GM12891 (cell line): ENCODE measurements at regions not wholly inside any gene's neighbourhood (a gene's known extent, or its start where the extent isn't known, plus 50 kb on each side); places are given as distances from the start of the nearest gene placed in this dataset.

Experiments
- DNase-seq: peaks from one replicate; pipeline ENCODE4 v3.0.0; 2011; ENCODE audit warnings: low spot score; ENCODE audit not compliant: insufficient read length
- FAIRE-seq: peaks from 2 replicates; lab custom pipeline; 2011; peaks lifted over from hg19 to GRCh38; lab: Jason Lieb, UNC
- PAX5 ChIP-seq: IDR thresholded peaks from 2 replicates; pipeline ENCODE4 v1.6.1; 2011; ENCODE audit warnings: low read length, moderate library complexity, mild to moderate bottlenecking; ENCODE audit not compliant: insufficient read depth, severe bottlenecking
- POLR2A ChIP-seq: IDR thresholded peaks from 2 replicates; pipeline ENCODE4 v1.6.1; 2011; ENCODE audit warnings: low read depth, low read length, control low read depth
- POLR2AphosphoS5 ChIP-seq: IDR thresholded peaks from 2 replicates; pipeline ENCODE4 v1.6.1; 2011; ENCODE audit warnings: low read depth, low read length, control low read depth
- POU2F2 ChIP-seq: IDR thresholded peaks from 2 replicates; pipeline ENCODE4 v1.6.1; 2011; ENCODE audit warnings: low read depth, mild to moderate bottlenecking, control low read depth, low read length, moderate library complexity
- SPI1 ChIP-seq: IDR thresholded peaks from 2 replicates; pipeline ENCODE4 v1.6.1; 2011; ENCODE audit warnings: low read depth, low read length, control low read depth
- TAF1 ChIP-seq: IDR thresholded peaks from 2 replicates; pipeline ENCODE4 v1.6.1; 2011; ENCODE audit warnings: low read depth, low read length, control low read depth

- FAIRE-seq (no peak), DNase-seq (no peak)
- TF ChIP-seq POU2F2: no peak
- TF ChIP-seq POLR2AphosphoS5: no peak
- TF ChIP-seq POLR2A: no peak
- TF ChIP-seq SPI1: no peak
- no peak for TF ChIP-seq PAX5
- TF ChIP-seq TAF1: no peak
These were observed 297.0 kb upstream of the KLF3 start for GRCh38 chr4:38366997-38367396.

DNA sequence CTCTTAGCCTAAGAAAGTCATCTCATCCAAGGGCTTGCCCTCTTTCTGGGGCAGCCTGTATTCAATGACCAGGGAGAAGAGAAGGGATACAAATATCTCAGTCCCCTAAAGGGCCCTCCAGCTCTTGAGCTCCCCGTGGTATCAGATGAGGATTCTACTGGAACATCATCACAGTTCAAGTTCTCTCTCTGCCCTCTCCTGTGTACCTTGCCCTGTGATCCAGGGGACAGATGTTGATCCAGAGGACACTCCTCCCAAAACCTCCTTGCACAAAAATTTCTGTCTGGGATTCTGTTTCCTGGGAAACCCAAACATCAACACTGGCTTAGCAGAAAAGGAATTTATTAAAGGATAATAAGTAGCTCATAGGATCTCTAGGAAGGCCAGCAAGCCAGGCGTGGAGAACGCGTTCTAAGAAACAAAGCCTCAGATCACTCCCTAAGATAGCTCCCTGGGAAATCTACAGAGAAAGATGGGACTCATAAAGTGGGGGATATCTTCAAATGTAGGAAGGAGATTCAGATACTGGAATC lies 296.3 kb upstream of the KLF3 start:
- FAIRE-seq: no peak
- DNase-seq: no peak
- TF ChIP-seq POLR2A (no peak), POLR2AphosphoS5 (no peak), SPI1 (no peak), TAF1 (no peak)

GRCh38 chr4:38368613-38369012 lies 295.4 kb upstream of the KLF3 start:
- TF ChIP-seq POLR2AphosphoS5 (no peak), POLR2A (no peak), POU2F2 (no peak), TAF1 (no peak), PAX5 (no peak), SPI1 (no peak; the same call in 1 of the 2 replicates)
- DNase-seq (no peak), FAIRE-seq (no peak)

GRCh38 chr4:38371391-38371851 lies 292.6 kb upstream of the KLF3 start:
- no peak for DNase-seq
- FAIRE-seq: no peak
- TF ChIP-seq SPI1 (no peak), POLR2AphosphoS5 (no peak), POU2F2 (no peak), POLR2A (no peak), TAF1 (no peak), PAX5 (no peak)

DNA sequence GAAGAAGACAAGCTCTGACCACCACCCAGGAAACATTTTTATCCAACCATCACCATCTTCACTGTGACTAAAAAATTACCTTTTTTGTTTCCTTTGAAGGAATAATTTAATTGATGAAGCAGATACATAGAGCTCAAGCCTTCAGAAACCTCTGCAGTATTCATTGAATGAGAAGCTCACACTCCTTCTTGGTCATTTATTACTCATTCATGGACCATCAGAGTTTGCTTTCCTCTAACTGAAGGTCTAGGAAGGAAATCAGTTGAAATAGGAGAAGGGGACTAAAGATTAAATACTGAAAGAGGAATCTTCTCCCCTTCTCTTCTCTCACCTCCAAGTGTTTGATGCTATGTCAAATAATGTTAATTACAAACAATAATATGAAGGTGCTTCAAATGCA lies 290.6 kb upstream of the KLF3 start:
- DNase-seq: no peak
- TF ChIP-seq TAF1: no peak
- TF ChIP-seq POLR2A: no peak
- TF ChIP-seq POU2F2: no peak
- TF ChIP-seq POLR2AphosphoS5: no peak
- no peak for TF ChIP-seq SPI1
- no peak for TF ChIP-seq PAX5
- no peak for FAIRE-seq

- FAIRE-seq: no peak
- no peak for DNase-seq
- TF ChIP-seq SPI1 (no peak), PAX5 (no peak), POLR2A (no peak), POLR2AphosphoS5 (no peak), POU2F2 (no peak), TAF1 (no peak)
These were observed 286.8 kb upstream of the KLF3 start for GRCh38 chr4:38377195-38377594.

GRCh38 chr4:38378478-38378877 lies 285.5 kb upstream of the KLF3 start:
- FAIRE-seq: no peak
- no peak for TF ChIP-seq SPI1
- no peak for TF ChIP-seq POLR2A
- TF ChIP-seq TAF1: no peak

DNA sequence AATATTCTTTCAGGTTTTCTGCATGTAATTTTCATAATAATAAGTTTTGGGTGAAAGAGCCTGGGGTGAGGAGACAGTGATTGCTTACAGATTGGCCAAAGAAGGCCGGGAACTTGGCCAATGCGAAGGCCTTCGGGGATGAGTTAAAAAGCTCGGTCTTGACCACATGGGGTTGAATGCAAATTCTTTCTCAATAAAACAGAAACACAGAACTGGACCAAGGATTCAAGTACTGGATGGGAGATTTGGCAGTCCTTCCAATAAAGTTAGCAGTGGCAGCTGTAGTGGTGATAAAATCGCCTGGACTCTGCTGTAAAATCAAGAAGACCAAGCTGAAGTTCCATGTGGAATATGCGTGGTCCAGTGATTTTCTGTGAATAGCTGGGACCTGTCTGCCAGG lies 282.2 kb upstream of the KLF3 start:
- no peak for TF ChIP-seq POLR2A
- TF ChIP-seq SPI1: no peak
- TF ChIP-seq POU2F2: no peak
- TF ChIP-seq PAX5: no peak
- no peak for TF ChIP-seq POLR2AphosphoS5
- no peak for TF ChIP-seq TAF1
- DNase-seq (no peak), FAIRE-seq (no peak)

More at GRCh38 chr4:38378478-38378877, 285.5 kb upstream of the KLF3 start:
- no peak for DNase-seq

DNA sequence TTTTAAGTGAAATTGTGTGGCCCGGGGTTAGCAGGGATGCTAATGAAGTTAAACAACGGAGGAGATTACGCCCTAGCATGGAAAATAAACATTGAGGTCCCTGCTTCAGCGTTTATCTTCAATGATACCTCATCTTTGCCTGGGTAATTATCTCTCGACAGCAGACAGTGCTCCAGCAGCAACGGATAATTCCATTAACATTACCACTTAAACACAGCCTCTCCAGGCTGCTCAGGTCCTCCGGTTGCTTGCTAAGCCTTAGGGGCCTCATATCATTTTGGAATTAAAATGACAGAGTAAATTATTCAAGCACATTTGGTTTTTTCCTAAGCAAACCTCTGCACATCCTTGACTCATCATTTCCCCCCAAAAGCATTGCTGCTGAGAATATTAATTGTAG lies 281.5 kb upstream of the KLF3 start:
- FAIRE-seq: no peak
- no peak for DNase-seq
- TF ChIP-seq PAX5: no peak

DNA sequence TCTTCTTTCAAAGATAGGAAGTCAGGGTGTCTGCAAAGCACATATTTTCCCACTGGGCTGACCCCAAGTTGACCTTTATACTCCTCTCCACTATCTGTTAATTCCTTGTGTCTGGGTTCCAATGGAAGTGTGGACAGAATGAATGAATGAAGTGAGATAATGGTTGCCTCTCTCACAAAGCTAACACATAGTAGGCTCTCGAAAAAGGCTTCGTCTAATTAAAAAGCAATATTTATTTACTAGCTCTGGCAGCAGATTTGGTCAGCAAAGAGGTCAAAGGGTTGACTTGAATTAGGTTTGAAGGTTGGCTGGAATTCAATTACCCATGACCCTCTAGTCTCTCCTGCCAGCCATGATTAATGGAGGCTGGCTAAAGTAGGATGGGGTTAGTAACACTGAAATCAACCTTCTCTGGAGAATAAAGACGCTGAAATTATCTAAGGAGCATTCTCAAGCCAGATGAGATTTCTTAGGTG lies 280.3 kb upstream of the KLF3 start:
- DNase-seq (no peak), FAIRE-seq (no peak)

More for the DNA sequence above, 280.3 kb upstream of the KLF3 start:
- no peak for TF ChIP-seq POLR2AphosphoS5
- no peak for TF ChIP-seq POLR2A
- no peak for TF ChIP-seq TAF1
- no peak for TF ChIP-seq SPI1
- TF ChIP-seq POU2F2: no peak
- TF ChIP-seq PAX5: no peak
